PC-9 (cell line): ENCODE measurements at regions not wholly inside any gene's neighbourhood (a gene's known extent, or its start where the extent isn't known, plus 50 kb on each side); places are given as distances from the start of the nearest gene placed in this dataset.

Source experiments
- BruUV-seq: library from RNA; stranded (reverse); fragments of 400-500 nt; replicated peaks from 2 replicates; lab custom pipeline; 2021; lab: Mats Ljungman, UMichigan
- CTCF ChIA-PET: fragments of 300-600 bp; sonication (Branson Sonifier 250); formaldehyde crosslinking; loops from one replicate; lab custom pipeline; 2022; ENCODE audit warnings: antibody characterized with exemption; lab: Charles Lee
- POLR2A ChIA-PET: fragments of 300-600 bp; sonication (Branson Sonifier 250); formaldehyde crosslinking; loops from one replicate; lab custom pipeline; 2022; ENCODE audit warnings: antibody characterized with exemption; ENCODE audit not compliant: unreplicated experiment; lab: Charles Lee
- DNase-seq, 2 experiments: peaks; one replicate each; pipeline versions ENCODE4 v3.0.0 to v3.0.0-alpha.2; 2015 to 2022; ENCODE audit warnings: mixed read lengths in 1 of 2
- H2AFZ ChIP-seq: fragments of 200-600 bp; sonication (generic); 2 replicates; pipeline ENCODE4 v1.8.1; 2017; ENCODE audit warnings: antibody characterized with exemption
- H3F3A ChIP-seq: fragments of 200-600 bp; sonication (generic); 2 replicates; pipeline ENCODE4 v1.8.1; 2017; ENCODE audit warnings: antibody characterized with exemption, mild to moderate bottlenecking, low read depth; ENCODE audit not compliant: insufficient read depth
- H3K27ac ChIP-seq: fragments of 200-600 bp; sonication (generic); 2 replicates; pipeline ENCODE4 v1.6.1; 2016; ENCODE audit warnings: mixed run types
- H3K27me3 ChIP-seq: fragments of 200-600 bp; sonication (generic); 2 replicates; pipeline ENCODE4 v1.6.1; 2016; ENCODE audit warnings: low read depth, mixed run types; ENCODE audit not compliant: insufficient read depth
- H3K36me3 ChIP-seq: fragments of 200-600 bp; sonication (generic); 2 replicates; pipeline ENCODE4 v1.6.1; 2016; ENCODE audit warnings: low read depth, mixed run types
- H3K4me1 ChIP-seq: fragments of 200-600 bp; sonication (generic); replicated peaks from 2 replicates; pipeline ENCODE4 v1.6.1; 2016; ENCODE audit warnings: mixed run types; ENCODE audit not compliant: insufficient read depth
- H3K4me2 ChIP-seq: fragments of 200-600 bp; sonication (generic); 2 replicates; pipeline ENCODE4 v1.6.1; 2017; ENCODE audit warnings: mixed run types
- H3K4me3 ChIP-seq: fragments of 200-600 bp; sonication (generic); 2 replicates; pipeline ENCODE4 v1.6.1; 2016; ENCODE audit warnings: mixed run types
- H3K79me2 ChIP-seq: fragments of 200-600 bp; sonication (generic); 2 replicates; pipeline ENCODE4 v1.6.1; 2017; ENCODE audit warnings: low read depth, mixed run types
- H3K9me2 ChIP-seq: fragments of 200-600 bp; sonication (generic); 2 replicates; pipeline ENCODE4 v1.8.1; 2017; ENCODE audit warnings: mild to moderate bottlenecking; ENCODE audit not compliant: insufficient read depth
- H3K9me3 ChIP-seq: fragments of 200-600 bp; sonication (generic); 2 replicates; pipeline ENCODE4 v1.8.1; 2016; ENCODE audit warnings: low read depth; ENCODE audit not compliant: insufficient read depth
- H4K20me1 ChIP-seq: fragments of 200-600 bp; sonication (generic); 2 replicates; pipeline ENCODE4 v1.8.1; 2017; ENCODE audit not compliant: insufficient read depth
- EZH2 ChIP-seq: fragments of 200-600 bp; sonication (generic); IDR thresholded peaks from 2 replicates; pipeline ENCODE4 v1.8.0; 2017; ENCODE audit warnings: antibody characterized with exemption, low read depth
- intact Hi-C: fragments of 100-400 bp; cut with micrococcal nuclease; formaldehyde crosslinking; loops from one replicate; pipeline ENCODE4 v1.10.0; 2022; ENCODE audit not compliant: unreplicated experiment
- TF ChIP-seq, protein P1 (sequence below): fragments of 200-600 bp; sonication (generic); conservative IDR thresholded peaks from 2 replicates; pipeline ENCODE4 v1.6.1; 2017; ENCODE audit warnings: mixed run types, antibody characterized with exemption, mild to moderate bottlenecking, moderate library complexity

DNA sequence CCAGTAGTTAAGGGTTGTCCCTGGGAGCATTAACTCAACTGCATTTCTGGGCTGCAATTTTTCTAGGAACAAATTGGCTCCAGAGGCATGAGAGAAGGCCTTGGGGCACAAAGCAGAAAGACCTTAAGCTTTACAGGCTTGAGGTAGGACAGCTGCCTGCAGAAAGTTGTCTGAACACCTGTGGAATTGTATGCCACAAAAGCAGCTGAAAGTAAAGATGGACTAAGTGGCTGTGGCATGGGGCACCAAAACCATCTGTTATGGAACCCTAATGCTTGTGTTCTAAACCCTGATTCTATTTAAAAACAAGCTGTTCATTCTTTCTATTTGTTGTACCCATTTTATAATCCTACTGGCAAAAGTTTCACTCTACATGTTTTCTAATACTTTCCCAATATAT, 515.2 kb downstream of the GLUD2 start:
- H3K36me3 ChIP-seq = no peaks in the 10 kb centered on the region
- TF ChIP-seq, protein P1, sequence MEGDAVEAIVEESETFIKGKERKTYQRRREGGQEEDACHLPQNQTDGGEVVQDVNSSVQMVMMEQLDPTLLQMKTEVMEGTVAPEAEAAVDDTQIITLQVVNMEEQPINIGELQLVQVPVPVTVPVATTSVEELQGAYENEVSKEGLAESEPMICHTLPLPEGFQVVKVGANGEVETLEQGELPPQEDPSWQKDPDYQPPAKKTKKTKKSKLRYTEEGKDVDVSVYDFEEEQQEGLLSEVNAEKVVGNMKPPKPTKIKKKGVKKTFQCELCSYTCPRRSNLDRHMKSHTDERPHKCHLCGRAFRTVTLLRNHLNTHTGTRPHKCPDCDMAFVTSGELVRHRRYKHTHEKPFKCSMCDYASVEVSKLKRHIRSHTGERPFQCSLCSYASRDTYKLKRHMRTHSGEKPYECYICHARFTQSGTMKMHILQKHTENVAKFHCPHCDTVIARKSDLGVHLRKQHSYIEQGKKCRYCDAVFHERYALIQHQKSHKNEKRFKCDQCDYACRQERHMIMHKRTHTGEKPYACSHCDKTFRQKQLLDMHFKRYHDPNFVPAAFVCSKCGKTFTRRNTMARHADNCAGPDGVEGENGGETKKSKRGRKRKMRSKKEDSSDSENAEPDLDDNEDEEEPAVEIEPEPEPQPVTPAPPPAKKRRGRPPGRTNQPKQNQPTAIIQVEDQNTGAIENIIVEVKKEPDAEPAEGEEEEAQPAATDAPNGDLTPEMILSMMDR = no peak
- no peak for TF ChIP-seq EZH2
- no peak overlapping the region for H3K4me2 ChIP-seq
- no peaks in the 10 kb centered on the region for H3K79me2 ChIP-seq
- ChIA-PET POLR2A (no interaction called here), CTCF (no interaction called here)
- H3K9me2 ChIP-seq = no peaks in the 10 kb centered on the region
- H3K4me3 ChIP-seq = no peak overlapping the region
- intact Hi-C loops = no loop called here
- H3K4me1 ChIP-seq = no peaks in the 10 kb centered on the region
- DNase-seq = no peak
- no TSS peak for BruUV-seq
- no peaks in the 10 kb centered on the region for H3F3A ChIP-seq
- H3K27ac ChIP-seq = no peak overlapping the region
- H4K20me1 ChIP-seq = no peaks in the 10 kb centered on the region
- H2AFZ ChIP-seq = no peak overlapping the region
- H3K9me3 ChIP-seq = no peaks in the 10 kb centered on the region
- no peaks in the 10 kb centered on the region for H3K27me3 ChIP-seq

DNA sequence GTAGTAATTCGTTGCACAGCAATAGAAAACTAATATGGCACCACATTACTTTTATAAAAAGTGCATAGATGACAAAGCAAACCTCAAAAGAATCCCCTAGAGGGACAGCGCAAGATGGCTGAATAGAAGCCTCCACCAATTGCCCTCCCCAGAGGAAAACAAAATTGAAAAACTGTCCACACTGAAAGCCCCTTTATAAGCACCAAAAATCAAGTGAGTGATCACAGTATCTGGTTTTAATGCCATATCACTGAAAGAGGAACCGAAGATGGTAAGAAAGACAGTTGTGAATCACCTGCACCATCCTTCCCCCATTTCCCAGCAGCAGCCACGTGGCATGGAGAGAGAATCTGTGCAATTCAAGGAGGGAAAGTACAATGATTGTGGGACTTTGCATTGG, 522.2 kb downstream of the GLUD2 start:
- BruUV-seq = no TSS peak
- no peak for DNase-seq
- Histone ChIP-seq H3K4me1 (no peaks in the 10 kb centered on the region), H3K4me3 (no peak overlapping the region), H3K9me3 (no peaks in the 10 kb centered on the region), H3K79me2 (no peaks in the 10 kb centered on the region), H3F3A (no peaks in the 10 kb centered on the region), H4K20me1 (no peaks in the 10 kb centered on the region), H3K27me3 (no peaks in the 10 kb centered on the region), H3K4me2 (no peak overlapping the region), H3K9me2 (no peaks in the 10 kb centered on the region), H3K27ac (no peak overlapping the region), H2AFZ (no peak overlapping the region), H3K36me3 (no peaks in the 10 kb centered on the region)
- intact Hi-C loops = loop anchor here (10.0 kb wide), 1 partner anchor 375 kb away; no protein-coding TSS in a partner anchor
- CTCF ChIA-PET = no interaction called here
- no peak for TF ChIP-seq EZH2
- TF ChIP-seq, protein P1 = no peak
- POLR2A ChIA-PET = no interaction called here

DNA sequence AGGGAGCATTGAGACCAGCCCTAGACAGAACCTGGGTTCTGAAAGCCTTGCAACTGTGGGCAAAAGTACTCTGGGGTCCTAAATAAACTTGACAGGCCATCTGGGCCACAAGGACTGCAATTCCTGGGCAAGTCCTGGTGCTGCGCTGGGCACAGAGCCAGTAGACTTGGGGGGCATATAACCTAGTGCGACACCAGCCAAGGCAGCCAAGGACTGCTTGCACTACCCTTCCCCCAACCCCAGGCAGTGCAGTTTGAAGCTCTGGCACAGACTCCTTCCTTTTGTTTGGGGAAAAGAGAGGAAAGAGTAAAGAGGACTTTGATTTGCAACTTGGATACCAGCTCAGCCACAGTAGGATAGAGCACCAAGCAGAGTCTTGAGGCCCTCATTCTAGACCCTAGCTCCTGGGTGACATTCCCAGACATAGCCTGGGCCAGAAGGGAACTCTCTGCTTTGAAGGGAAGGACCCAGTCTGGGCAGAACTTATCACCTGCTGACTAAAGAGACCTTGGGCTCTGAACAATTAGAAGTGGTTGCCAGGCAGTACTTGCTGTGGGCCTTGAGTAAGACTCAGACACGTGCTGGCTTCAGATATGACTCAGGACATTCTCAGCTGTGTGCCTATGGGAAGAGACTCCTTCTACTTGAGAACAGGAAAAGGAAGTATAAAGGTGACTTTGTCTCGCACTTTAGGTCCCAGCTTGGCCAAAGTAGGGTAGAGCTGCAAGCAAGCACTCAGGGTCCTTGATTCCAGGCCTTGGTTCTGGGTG, 522.8 kb downstream of the GLUD2 start:
- Histone ChIP-seq H2AFZ (no peak overlapping the region), H4K20me1 (no peaks in the 10 kb centered on the region), H3F3A (no peaks in the 10 kb centered on the region), H3K79me2 (no peaks in the 10 kb centered on the region), H3K36me3 (no peaks in the 10 kb centered on the region), H3K4me2 (no peak overlapping the region), H3K9me2 (no peaks in the 10 kb centered on the region), H3K4me1 (no peaks in the 10 kb centered on the region), H3K9me3 (no peaks in the 10 kb centered on the region), H3K27ac (no peak overlapping the region), H3K27me3 (no peaks in the 10 kb centered on the region), H3K4me3 (no peak overlapping the region)
- intact Hi-C loops = loop anchor here (10.0 kb wide), 1 partner anchor 375 kb away; no protein-coding TSS in a partner anchor
- no TSS peak for BruUV-seq
- DNase-seq = no peak
- ChIA-PET POLR2A (no interaction called here), CTCF (no interaction called here)
- TF ChIP-seq EZH2 = no peak
- TF ChIP-seq, protein P1 = no peak
